Esophagus squamous epithelium (tissue), 4 donors: ENCODE measurements at regions not wholly inside any gene's neighbourhood (a gene's known extent, or its start where the extent isn't known, plus 50 kb on each side); places are given as distances from the start of the nearest gene placed in this dataset.

Experiments used
- CTCF ChIP-seq, 6 experiments: fragments of 450-650 bp in 4 of 6; fragments of 200-600 bp in 2 of 6; sonication (generic) in 2 of 6; IDR thresholded peaks; one replicate each; pipeline ENCODE4 v1.5.1; 2016 to 2019; ENCODE audit warnings: antibody characterized with exemption in 6 of 6, mild to moderate bottlenecking in 4 of 6, moderate library complexity in 4 of 6
- POLR2A ChIP-seq, 4 donors: fragments of 450-650 bp; IDR thresholded peaks; one replicate each; pipeline ENCODE4 v1.6.1; 2017; ENCODE audit warnings: antibody characterized with exemption in 4 of 4, mild to moderate bottlenecking in 4 of 4, moderate library complexity in 3 of 4

- no peak for TF ChIP-seq CTCF (IDR thresholded peaks at IDR 0.05)
- no peak for TF ChIP-seq POLR2A (IDR thresholded peaks at IDR 0.05)
Measured at GRCh38 chr3:110732420-110732819, 339.2 kb upstream of the NECTIN3 start.
